HEK293 (cell line): ENCODE measurements at regions not wholly inside any gene's neighbourhood (a gene's known extent, or its start where the extent isn't known, plus 50 kb on each side); places are given as distances from the start of the nearest gene placed in this dataset.

Experiments
- CTCF ChIP-seq: fragments of 450-650 bp; formaldehyde crosslinking; IDR thresholded peaks from 2 replicates; pipeline ENCODE4 v1.5.1; 2016; ENCODE audit warnings: missing biosample characterization, missing genetic modification characterization
- TRIM28 ChIP-seq: IDR thresholded peaks from 2 replicates; pipeline ENCODE4 v1.6.1; 2011; ENCODE audit warnings: low read length, control low read depth, borderline replicate concordance
- ZNF280D ChIP-seq: fragments of 450-650 bp; formaldehyde crosslinking; IDR thresholded peaks from 2 replicates; pipeline ENCODE4 v1.5.1; 2016; ENCODE audit warnings: missing biosample characterization, missing genetic modification characterization
- ZNF768 ChIP-seq: fragments of 450-650 bp; formaldehyde crosslinking; IDR thresholded peaks from 2 replicates; pipeline ENCODE4 v1.5.1; 2018; ENCODE audit warnings: missing biosample characterization, mild to moderate bottlenecking, missing genetic modification characterization

DNA sequence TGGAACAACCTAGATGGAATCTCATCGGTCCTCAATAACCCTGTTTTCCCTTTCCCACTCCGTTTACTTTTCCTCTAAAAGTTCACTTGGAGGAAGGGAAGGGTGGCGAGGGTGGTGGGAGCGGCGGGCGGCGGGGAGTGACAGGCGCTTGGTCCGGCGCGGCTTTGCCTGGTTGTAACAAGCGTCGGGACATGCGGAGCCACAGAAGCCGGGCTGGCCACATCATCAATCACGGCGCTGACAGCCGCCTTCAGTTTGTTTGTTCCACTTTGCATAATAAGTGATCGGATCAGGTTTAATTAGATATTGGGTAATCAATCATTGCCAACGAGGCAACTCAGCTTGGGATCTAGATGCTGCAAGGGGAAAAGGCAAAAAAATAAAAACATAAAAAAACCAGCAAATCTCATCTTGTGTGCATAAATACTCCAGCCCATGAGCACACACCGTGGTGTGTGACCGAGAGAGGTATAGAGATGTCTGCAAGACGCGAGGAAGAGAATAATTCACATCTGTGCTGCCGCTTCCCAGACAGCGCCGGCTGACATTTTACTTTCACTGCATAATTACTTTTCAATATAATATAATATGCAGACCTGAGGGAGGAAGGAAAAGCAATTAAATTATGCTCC lies 396.2 kb upstream of the IRX4 start:
- TF ChIP-seq ZNF768 (no peak), CTCF (tag by site-specific recombination) (no peak), TRIM28 (no peak), ZNF280D (tag by site-specific recombination) (no peak)
